Putamen (tissue), 1 donor: ENCODE measurements at regions not wholly inside any gene's neighbourhood (a gene's known extent, or its start where the extent isn't known, plus 50 kb on each side); places are given as distances from the start of the nearest gene placed in this dataset.
"Not testable (repeated sequence)": the region's sequence is repeated elsewhere in the genome, so short reads cannot be mapped to it uniquely, and the experiment has no call there.

Source experiments
- DNase-seq: peaks from one replicate; pipeline ENCODE4 v3.0.0-alpha.2; 2016; ENCODE audit warnings: low spot score

DNA sequence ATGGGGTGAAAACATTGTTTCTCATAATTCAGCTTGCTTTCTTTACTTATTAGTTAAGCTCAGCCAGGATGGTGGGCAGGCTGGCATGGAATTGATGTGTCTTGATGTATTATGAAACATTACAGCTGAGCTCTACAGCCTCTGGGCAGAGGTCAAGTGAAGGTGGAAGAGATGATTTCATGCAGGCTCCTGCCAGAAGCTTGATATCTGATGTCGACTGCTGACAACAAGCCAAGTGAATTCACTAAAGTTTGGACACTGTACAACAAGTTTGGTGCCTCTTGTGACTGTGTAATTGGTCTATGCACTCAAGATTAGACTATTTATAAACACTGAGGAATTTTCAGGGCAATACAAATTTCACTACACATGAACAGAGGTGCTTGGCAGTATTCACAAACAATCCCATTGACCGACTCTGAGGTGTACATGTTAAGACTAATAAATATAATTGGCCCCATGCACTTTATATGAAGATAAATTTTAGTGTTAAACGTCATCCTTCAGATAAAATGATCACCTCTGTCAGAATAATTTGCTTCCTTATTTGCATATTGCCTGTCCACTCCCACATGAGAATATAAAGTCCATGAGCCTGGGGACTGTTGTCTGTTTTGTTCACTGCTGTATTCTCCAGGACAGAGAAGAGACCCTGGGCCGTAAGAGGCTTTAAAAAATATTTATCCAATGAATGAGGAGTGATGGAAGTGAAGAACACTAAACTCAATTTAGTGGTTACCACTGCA lies 612.2 kb downstream of the IQCM start:
- DNase-seq, result no peak

DNA sequence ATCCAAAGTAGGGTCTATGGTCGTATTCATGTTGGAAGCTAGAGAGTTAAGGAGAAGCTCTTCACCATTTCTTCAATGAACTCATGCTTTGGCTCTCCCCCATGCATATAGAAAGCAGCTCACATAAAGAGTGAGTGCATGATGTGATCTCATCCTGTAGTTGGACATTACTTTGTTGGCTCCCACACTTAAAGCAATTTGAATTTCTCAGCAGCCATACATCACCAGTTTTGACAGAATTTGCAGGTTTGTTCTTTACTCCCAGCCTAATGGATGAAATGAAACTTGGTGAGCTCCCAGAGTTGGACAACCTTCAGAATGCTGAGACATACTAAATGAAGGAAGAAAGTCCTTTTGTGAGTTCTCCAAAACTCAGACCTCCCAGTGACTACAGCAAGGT lies 613.5 kb downstream of the IQCM start:
- no peak for DNase-seq

DNA sequence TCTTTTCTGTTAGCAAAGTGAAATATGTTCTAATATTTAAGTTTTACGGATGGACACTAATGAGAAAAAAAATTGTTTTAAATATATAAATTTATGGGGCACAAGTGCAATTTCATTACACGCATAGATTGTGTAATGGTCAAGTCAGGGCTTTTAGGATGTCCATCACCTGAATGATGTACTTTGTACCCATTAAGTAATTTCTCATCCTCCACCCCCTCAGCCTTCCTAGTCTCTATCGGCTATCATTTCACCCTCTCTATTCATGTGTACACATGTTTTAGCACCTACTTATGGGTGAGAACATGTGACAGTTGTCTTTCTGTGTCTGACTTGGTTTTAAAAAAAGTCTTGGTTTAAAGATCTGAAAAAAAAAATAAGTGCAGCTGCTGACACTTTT lies 616.0 kb downstream of the IQCM start:
- no peak for DNase-seq

DNA sequence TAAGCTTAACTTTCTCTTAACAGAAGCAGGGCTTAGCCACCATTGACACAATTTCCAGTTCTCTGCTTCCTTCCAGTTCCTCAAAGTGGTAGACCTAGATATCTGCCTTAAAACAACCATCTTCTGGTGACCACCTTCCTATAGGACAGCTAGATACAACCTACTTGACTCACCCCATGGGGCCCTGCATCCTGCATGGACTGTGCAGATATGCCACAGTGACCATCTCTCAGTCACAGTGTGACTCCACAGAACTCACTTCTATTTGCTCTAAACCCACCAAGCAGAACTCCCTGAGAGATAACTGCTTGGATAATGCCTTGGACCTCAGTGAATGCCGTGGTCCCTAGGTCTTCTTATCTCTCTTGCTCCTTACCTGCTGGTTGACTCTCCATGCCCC lies 621.6 kb downstream of the IQCM start:
- no peak for DNase-seq

DNA sequence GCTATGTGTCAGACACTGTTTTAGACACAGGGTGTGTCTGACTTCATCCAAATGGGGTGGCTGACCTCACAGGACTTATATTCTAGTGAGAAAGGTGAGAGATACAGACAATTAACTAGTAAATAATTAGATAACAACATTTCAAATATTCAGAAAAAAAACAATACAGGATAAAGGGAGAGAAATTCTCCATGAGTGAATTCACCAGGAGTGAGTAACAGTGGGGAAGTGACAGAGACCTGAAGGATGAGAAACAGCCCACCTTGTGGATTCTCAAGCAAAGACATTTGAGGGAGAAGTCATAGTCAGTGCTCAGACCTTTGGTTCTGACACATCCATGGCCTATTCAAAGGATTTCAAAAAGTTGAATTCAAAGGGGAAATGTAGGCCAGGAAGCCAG lies 627.9 kb downstream of the IQCM start:
- no peak for DNase-seq

DNA sequence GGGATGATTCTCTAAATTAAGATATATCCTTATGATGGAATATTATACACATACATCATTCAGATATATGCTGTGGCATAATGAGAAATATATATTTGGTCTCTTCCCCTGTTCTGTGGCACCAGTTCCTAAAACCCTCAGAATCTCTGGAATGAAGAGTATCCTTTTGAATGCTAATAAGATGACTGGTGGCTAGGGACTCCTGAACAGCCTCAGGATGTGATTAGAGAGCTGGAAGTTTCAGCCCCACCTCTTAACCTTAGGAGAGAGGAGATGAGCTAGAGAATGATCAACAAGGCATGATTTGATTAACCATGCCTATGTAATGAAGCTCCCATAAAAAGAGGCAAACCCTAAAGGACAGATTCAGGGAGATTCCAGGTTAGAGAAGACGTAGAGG lies 632.0 kb downstream of the IQCM start:
- no peak for DNase-seq

DNA sequence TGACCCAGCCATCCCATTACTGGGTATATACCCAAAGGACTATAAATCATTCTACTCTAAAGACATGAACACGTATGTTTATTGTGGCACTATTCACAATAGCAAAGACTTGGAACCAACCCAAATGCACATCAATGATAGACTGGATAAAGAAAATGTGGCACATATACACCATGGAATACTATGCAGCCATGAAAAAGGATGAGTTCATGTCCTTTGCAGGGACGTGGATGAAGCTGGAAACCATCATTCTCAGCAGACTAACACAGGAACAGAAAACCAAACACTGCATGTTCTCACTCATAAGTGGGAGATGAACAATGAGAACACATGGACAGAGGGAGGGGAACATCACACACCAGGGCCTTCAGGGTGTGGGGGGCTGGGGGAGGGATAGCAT lies 634.2 kb downstream of the IQCM start:
- DNase-seq, result not testable (repeated sequence)

DNA sequence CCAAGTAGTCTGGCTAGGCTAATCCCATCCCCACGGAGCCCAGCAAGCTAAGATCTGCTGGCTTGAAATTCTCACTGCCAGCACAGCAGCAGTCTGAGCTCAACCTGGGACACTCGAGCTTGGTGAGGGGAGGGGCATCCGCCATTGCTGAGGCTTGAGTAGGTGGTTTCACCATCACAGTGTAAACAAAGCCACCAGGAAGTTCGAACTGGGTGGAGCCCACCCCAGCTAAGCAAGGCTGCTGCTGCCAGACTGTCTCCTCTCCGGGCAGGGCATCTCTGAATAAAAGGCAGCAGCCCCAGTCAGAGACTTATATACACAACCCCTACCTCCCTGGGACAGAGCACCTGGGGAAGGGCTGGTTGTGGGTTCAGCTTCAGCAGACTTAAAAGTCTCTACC lies 639.6 kb downstream of the IQCM start:
- no peak for DNase-seq

DNA sequence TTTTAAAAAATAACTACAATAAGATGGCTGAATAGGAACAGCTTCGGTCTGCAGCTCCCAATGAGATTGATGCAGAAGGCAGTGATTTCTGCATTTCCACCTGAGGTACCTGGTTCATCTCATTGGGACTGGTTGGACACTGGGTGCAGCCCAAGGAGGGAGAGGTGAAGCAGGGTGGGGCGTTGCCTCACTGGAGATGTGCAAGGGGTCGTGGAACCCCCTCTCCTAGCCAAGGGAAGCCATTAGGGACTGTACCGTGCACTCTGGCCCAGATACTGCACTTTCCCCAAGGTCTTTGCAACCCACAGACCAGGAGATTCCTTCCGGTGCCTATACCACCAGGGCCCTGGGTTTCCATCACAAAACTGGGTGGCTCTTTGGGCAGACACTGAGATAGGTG lies 640.1 kb downstream of the IQCM start:
- no peak for DNase-seq

DNA sequence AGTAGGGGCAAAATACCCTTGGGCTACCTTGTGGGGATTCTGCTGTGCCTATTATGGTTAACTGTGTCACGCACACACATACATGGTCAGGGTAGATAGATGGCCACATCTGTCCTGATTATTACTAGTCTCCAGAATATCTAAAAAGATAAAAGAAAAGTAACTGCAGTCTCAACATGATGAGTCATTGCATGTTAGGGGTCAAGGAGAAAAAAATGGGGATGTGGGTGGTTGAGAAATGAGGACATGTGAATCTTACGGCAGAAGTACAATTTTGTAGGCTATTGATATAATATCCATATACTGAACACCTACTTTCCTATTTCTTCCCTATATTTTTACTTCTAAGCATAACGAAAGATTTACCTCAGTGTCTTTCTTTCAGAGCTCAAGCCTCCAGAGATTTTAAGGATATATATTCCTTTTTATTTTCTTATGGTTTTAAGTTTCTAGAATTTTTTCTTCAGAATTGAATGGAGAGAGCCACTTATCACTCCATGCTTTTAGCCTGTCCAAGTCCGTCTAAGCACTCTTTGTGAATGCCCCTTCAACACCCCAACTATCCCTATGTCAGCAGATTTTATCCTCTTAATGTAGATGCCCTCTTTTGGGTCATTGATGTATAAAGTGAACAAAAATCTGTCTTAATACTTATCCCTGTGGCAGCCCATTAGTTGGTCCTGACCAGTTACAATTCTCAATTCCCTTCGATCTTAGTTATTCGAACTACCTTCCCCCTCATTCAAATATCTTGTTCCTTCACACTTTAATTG lies 642.2 kb downstream of the IQCM start:
- DNase-seq, result no peak

DNA sequence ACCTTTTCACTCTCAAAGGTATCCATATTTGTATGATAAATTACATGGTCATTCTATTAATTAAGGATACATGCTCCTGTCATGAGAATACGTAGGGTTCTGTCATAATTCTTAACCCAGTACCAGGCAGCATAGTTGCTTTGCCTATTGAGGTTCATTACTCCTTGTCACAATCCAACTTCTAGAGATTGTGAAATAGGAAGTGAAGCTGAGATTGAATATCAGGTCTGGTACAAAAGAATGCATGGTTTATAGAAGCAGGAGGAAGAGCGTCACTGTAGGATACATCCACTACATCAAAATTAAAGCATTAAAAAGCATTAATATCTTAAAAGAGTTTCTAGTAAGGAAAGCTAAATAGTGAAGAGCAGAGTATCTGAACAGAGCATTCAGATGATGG lies 647.0 kb downstream of the IQCM start:
- no peak for DNase-seq

DNA sequence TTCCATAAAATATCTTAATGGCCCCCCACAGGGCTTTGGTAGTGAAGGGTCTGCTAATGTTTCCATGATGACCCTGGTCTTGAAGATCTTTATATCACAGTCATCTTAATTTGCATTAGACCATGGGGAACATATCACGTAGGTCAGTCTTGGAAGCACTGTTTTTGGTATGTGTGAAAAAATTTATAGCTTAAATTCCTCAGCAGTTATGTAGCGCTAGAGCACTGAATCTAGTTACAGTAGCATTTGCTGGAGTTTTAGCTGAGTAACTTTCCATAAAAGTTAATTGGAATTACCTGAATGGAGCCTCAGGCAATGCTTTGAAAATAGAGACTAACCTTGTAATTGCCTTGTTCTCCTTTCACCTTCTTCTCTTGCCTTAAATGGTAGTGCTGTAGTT lies 648.8 kb downstream of the IQCM start:
- no peak for DNase-seq

DNA sequence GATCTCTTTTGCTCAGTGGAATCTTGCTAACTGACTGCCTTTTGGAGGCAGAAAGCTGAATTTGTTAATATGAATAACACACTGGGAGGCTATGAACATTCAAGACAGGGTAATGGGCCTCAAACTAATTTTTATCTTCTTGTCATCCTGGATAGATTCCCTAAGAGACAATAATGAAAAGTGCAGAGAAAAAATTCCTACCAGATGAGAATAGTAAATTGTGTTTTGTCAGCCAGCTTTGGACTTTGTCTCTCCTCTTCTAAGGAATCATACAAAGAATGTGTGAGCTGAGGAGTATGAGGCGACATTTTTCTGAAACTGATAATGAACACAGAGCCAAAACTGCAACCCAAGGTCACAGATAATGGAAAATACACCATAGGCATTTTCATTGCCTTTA lies 649.3 kb downstream of the IQCM start:
- no peak for DNase-seq

DNA sequence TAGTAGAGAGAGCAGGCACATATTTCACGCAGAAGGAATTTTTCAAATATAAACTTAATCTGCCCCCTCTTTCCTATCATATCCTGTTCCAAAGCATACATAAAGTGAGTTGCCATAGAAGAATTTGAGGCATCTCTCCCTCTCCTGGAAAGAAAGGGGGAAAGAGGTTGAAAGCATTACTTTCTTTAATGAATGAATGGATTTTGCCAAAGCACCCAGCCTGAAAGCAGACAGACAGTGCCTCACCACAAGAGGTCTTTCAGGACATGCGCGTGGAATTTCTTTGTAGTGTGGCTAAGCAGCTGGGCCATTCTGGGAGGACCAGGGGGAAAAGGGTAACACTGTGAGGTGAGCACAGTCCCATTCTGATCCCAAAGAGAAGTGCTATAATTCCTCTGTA lies 651.4 kb downstream of the IQCM start:
- no peak for DNase-seq

DNA sequence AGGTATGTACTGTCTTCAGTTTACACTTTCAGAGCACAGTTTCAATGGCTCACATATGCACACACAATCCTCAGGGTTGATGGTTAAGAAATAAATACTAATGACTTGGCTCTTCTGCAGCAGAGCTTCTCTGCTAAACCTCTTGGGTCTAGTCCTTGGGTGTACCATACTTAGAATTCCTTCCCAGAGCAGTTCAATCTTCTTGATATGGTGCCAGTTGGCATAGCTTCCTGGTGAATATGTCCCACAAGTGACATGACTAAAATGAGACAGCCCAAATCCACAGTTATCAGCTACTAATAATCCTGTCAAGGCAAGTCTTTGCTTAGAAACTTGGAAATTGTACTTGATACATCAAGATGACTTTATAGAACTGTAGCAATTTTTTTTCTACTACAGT lies 654.4 kb downstream of the IQCM start:
- DNase-seq, result no peak

DNA sequence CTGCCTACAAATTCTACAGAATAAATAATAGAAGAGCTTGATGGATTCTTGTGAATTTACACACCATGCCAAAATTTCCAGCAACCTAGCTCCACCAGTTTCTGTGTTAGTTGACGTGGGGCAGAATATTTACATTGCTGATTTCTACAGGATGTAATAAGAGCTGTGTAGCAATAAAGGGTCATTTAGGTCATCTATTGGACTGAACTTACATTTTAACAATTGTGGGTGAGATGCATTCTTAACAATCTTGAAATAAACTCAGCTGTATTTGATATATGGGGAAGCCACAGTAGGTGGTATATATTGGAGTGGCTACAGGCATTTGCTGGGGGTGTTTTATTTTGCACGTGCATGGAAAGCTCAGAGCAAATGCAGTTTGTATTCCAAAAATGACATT lies 655.3 kb downstream of the IQCM start:
- DNase-seq, result no peak

DNA sequence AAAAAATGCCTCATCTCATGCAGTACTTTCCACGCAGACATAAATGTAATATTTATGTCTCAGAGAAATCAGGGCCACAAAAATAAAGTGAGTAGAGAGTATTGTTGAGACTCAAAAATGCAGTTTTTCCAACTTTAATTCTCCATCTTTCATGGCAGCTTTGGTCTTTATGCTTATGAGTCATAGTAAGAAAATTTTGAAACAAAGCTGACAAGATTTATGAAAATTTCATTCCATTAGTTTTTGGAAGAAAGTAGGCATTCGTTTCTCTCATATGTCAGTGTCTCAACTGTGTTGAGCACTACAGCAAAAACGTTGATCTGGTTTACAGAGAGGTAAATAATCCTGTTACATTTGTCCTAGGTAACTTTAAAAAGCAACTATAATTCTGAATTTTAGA lies 656.8 kb downstream of the IQCM start:
- DNase-seq, result no peak

DNA sequence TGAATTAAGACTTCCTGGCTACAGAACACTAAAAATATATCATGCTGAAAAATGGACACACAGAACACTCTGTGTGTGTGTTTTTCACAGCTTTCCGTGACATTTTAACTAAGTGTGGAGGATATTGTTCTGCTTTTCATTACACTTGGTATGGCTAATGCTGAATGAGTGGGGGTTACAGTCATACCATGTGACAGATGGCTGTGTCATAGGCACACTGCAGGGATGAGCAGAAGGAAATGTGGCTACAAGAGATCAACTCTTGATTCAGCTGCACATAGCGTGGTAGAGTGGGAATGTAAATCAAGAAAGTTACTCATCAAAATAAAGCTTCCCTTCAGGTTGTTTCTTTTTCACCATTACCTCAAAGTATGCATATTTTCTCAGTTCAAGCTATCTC lies 669.8 kb downstream of the IQCM start:
- no peak for DNase-seq

DNA sequence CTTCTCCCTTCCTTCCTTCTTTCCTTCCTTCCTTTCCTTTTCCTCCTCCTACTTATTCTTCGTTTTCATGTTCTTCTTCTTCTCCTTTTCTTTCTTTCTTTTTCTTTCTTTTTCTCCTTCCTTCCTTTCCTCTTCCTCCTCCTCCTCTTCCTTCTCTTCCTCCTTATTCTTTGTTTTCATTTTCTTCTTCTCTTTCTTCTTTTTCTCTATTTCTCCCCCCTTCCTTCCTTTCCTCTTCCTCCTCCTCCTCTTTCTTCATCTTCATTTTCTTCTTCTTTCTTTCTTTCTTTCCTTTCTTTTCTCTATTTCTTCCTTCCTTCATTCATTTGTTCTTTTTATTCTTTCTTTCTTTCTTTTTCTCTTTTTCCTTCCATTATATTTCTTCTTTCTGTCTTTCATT lies 671.6 kb downstream of the IQCM start:
- no peak for DNase-seq

DNA sequence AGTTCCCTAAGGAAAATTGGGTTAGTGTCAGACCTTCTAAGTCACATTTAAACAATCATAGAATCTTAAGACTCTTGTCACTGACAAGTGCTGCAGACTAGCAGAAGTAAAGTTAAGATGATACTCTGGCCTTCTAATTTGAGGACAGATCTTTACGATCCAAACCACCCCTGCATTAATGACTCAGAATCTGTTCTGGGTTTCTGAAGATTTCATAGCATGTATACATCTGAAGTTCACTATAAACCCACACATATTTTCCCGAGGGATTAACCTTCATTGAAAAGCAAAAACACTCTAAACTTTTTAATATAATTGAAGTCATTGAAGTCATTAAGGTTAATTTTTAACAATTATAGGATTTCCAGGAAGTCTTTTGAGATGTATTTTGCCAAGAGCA lies 674.3 kb downstream of the IQCM start:
- no peak for DNase-seq

DNA sequence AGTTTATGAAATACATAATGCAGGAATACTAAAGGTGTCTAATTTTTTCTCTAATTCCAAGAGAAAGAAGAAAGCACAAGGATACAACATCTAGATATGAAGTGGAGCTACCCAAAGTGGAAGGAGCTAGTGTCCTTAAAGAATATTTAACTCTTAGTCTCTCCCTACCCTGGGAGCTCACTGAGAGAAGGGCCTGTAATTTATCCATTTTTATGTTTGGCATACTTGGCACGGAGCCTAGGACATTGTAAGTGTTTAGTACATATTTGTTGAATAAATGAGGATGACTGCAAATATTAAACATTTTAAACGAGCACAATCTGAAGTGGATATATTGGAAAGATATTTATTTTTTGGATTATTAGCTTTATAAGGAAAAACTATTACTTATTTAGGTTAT lies 674.8 kb downstream of the IQCM start:
- no peak for DNase-seq

DNA sequence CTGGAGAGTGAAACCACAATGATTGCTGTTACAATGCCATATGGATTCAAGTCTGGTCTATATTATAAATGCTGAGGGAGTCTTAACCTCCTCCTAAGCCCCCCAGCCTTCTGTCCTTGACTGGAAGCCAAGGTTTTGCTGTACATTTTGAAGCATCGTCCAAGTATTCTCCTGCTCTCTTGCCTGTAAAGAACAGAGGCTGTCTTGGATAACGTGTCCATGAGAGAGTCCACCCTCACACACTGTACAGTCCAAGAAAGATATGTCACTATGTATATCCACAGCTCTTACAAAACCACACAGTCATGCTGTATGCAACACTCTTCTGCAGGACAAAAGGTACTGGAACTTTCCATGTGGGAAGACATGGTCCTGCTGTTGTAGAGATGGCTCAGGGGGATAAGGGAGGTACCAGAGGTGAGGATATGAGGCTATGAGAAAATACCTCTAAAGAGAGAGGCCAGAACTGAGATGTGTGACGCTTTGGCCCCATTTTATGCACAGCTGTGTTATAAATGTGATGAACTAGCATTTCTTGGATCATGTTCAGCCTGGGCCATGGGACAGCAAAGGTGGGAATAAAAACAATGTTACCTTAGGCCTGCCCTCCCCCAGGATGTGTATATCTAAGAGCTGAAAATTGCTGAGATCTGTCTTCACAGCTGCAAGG lies 678.6 kb downstream of the IQCM start:
- no peak for DNase-seq

DNA sequence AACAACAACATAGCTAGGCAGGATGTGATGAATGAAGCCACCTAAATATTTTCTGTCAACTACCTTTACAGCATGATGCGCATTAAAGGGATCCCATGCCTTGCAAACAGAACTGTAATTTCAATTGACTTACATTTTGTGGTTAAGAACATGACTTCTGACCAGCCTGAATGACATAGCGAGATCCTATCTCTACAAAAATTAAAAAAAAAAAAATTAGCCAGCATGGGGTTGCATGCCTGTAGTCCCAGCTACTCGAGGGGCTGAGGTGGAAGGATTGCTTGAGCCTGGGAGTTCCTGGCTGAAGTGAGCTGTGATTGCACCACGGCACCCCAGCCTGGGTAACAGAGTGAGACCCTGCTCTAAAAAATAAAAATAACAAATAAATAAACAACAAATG lies 680.6 kb downstream of the IQCM start:
- no peak for DNase-seq
